GM21737 (cell line): ENCODE measurements at regions not wholly inside any gene's neighbourhood (a gene's known extent, or its start where the extent isn't known, plus 50 kb on each side); places are given as distances from the start of the nearest gene placed in this dataset.
"Not testable (repeated sequence)": the region's sequence is repeated elsewhere in the genome, so short reads cannot be mapped to it uniquely, and the experiment has no call there.

Source experiments
- ATAC-seq: cut with Tn5 transposase; IDR thresholded peaks from one replicate; pipeline ENCODE4 v1.9.1; 2021; ENCODE audit warnings: mild to moderate bottlenecking, moderate library complexity; ENCODE audit not compliant: unreplicated experiment

DNA sequence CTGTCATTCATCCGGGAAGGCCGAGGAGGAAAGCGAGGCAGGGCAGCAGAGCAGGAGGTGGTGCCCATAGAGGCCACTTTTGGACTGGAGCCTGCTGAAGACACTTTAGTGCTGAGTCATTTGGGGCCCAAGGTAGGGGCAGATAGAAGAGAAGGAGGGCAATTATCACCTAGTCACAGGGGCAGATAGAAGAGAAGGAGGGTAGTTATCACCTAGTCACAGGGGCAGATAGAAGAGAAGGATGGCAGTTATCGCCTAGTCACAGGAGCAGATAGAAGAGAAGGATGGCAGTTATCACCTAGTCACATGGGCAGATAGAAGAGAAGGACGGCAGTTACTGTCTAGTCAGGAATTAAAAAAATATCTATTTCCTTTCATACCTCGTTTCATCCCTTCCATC, 1372.6 kb downstream of the FOXD4L5 start:
- ATAC-seq = not testable (repeated sequence)

DNA sequence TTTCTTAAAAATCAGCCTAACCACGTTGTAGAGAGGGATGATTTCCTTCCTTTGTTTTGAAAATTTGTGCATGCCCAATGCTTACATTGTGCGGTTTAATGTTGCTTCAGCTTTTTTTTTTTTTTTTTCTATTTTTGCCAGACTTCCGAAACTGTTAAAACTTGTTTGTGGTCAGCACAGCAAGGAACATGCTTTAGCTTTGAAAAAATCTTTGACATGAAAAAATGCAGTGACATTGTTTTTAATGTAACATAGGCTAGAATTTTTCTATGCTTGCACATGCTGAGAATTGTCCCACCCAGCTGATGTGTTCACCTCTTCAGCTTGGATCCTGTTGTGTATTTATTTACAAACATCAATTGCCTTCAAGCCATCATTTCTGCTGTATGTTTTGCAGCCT, 1375.9 kb downstream of the FOXD4L5 start:
- not testable (repeated sequence) for ATAC-seq

DNA sequence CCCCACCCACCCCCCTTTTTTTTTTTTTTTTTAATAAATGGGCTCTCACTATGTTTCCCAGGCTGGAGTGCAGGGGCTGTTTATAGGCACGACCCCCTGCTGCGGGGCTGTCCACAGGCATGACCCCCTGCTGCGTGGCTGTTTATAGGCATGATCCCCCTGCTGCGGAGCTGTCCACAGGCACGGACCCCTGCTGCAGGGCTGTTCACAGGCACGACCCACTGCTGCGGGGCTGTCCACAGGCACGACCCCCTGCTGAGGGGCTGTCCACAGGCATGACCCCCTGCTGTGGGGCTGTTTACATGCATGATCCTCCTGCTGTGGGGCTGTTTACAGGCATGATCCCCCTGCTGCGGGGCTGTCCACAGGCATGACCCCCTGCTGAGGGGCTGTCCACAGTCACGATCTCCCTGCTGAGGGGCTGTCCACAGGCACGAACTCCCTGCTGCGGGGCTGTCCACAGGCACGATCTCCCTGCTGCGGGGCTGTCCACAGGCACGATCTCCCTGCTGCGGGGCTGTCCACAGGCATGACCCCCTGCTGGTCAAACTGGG, 1385.3 kb downstream of the FOXD4L5 start:
- not testable (repeated sequence) for ATAC-seq

DNA sequence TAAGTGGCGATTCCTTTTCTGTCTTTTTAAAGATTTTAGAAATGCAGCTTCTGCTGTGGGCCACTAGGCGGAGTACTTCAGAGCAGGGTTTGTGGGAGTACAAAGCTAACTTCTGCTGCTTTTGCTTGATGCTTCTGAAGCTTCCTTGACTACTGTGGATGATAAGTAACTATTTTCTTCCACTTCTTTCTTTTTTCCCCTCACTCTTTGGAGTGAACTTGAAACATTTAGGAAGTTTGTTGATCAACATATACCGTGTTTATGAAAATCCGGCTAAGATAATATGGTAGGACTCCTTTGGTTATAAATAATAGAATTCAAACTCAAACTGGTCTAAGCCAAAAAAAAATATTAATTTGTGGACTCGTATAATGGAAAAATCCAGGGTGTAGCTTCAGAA, 1403.6 kb downstream of the FOXD4L5 start:
- not testable (repeated sequence) for ATAC-seq

DNA sequence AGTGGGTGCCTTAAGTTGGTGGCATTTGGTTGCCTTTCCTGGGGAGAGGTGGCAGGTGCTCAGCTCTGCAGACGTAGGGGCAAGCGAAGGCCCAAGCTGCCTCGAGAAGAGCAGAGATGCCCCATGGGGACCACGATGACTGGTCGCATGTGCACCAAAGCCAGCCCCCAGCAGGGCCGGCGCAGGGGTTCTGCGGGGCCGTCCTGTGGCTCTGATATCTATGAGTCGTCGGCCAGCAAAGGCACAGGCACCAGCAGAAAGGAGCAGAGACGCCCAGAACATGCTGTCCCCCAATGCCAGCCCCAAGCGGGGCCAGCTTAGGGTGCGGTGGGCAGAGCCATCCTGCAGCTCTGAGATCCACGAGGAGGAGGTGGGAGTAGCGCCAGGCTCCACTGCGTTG, 1408.6 kb downstream of the FOXD4L5 start:
- ATAC-seq = not testable (repeated sequence)

DNA sequence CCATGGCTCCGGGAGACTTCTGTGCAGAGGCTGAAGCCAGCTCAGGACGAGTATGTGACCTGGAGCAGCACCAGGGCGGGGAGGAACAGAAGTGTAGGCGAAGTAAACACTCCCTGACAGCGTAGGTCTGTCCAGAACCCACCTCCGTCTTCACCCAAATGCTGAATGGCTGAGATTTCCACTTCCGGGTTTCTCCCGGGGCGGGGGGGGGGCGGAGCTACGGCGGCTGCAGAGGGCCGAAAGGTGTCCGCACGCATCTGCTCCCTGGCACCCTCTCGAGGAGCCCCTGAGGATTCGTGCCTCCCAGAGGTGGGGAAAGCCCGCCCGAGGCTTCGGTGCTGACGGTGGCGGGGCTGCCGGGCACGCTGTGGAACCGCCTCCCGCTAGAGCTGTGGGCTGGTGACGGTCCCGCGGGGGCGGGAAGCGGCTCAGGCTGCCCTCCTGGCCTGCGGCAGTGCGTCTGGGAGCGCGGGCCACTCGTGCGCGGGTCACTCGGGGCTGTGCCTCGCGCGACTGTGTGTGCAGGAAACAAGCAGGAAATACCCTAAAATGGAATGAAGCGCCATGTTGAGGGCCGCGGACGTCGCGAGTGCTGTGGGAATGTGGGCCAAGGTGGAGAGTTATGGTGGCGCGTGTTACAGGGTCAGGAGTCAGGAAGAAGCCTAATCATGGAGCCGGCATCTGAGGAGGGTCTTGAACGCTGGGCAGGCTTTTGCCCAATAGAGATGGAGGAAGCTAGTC, 1425.4 kb downstream of the FOXD4L5 start:
- no peak for ATAC-seq

DNA sequence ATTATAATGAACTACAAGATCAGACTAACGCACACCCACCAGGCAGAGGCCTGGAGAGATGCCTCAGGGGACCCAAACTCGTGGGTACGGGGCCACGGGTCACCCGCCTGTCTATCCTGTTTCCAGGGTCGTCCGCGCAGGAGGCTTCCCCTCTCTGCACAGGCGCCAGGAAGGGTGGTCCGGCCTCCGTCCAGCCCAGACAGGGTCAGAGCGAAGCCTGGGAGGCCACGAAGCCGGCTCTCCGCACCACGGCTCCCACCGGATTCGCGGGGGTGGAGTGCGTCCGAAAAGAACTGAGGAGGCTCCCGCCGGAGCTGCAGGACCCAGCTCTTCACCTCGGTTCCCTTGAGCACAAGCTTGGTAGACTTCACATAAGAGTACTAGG, 1425.9 kb downstream of the FOXD4L5 start:
- ATAC-seq = not testable (repeated sequence)

DNA sequence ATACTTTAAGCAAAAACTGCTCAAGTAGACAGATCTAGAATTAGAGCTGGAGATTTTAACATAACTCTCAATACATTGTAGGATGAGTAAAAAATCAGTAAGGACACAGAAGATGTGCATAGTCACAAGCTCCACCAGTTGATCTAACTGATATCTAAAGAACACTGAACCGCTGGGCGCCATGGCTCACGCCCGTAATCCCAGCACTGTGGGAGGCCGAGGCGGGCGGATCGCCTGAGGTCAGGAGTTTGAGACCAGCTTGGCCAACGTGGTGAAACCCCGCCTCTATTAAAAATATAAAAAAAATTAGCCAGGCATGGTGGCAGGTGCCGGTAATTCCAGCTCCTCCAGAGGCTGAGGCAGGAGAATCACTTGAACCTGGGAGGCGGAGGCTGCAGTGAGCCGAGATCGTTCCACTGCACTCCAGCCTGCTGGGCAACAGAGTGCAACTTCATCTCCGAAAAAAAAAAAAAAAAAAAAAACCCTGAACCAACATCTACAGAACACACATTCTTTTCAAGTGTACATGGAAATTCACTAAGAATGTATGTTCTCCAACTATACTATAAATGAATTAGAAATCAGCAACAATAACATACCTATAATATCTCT, 1431.8 kb downstream of the FOXD4L5 start:
- ATAC-seq = not testable (repeated sequence)

DNA sequence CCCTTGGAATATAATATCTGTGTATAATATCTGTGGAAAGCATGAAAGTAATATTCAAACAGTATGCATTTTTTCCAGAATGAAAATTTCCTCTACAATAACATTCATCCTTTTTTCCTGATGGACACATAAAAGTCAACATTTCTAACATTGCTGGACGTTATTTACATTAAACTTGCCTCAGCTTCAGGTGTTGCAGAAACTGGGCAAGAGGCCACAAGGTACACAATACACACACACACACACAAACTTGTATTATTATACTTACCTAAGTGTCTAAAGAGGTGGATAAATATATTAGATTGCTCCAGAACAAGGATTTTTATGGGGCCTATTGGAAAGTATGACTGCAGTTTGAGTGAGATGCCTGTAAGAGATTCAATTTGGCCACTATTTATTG, 1460.2 kb downstream of the FOXD4L5 start:
- not testable (repeated sequence) for ATAC-seq

DNA sequence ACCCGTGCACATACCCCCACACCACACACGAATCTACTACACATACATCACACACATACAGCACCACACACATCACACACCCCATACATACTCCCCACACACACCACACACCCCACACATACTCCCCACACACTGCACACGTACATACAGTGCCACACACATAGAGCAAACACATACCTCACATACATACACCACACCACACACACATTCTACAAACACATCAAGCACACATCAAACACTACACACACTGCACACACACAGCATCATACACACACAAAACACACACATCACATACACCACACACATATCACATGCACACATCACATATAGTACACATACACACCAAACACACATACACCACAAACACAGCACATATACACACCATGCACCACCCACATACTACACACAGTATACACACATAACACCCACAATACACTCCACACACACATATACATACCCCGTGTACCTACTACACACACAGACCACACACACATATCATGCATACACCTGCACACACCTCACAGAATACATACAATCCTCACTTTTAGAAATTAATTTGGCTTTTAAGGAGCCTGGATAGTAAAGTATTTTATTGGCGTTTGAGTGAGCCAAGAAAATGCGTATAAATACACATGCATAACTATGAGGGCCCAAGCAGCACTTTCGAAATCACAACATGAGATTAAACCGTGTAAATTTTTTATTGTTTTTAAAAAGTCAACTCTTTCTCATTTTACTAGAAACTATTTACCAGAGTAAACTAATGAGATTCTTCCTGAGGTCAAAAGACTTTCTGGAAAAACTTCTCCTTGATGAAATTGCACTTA, 1461.4 kb downstream of the FOXD4L5 start:
- ATAC-seq = not testable (repeated sequence)

DNA sequence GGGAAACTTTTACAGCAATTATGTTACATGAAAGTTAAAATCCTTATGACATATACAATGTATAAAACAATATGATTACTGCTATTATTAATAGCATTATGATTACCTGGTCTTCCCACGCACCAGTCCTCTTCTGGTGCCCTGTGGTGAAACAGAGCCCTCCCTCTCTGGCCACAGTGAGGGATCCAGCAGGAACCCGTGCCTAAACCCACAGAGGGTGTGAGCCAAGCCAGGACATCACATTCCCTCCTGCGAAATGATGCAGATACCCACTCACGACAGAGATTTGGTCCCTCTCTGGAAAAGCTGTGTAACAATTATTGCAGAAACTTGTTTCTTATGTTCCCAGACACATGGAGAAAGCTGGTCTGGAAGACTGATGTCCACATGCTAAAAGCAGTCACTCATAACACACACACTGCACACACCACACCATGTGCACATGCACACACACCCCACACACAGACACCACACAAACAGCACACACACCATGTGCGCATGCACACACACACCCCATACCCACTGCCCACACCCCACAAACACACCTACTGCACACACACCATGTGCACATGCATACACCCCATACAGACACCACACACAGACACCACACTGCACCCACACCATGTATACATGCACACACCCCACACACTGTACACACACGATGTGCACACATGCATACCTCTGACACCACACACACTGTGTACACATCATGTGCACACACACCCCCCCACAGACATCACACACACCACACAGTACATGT, 1462.2 kb downstream of the FOXD4L5 start:
- not testable (repeated sequence) for ATAC-seq

DNA sequence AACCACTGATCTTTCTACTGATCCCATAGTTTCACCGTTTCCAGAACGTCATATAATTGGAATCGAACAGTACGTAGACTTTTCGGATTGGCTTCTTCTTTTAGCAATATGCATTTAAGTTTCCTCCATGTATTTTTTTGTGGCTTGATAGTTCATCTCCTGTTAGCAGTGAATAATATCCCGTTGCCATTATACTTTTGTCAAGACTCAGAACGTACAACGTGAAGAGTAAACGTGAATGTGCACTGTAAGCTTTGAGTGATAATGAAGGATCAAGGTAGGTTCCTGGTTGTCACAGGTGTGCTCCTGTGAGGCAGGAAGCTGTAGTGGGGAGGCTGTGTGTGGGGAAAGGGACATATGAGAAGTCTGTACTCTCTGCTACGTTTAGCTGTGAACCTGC, 1463.7 kb downstream of the FOXD4L5 start:
- ATAC-seq = not testable (repeated sequence)

DNA sequence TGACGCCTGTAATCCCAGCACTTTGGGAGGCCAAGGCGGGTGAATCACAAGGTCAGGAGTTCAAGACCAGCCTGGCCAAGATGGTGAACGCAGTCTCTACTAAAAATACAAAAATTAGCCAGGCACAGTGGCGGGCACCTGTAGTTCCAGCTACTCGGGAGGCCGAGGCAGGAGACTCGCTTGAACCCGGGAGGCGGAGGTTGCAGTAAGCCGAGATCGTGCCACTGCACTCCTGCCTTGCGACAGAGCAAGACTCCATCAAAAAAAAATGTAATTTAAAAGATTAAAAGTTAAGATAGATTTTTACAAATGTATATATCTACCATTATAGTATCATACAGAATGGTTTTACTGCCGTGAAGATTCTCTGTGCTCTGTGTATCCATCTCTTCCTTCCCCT, 1464.1 kb downstream of the FOXD4L5 start:
- not testable (repeated sequence) for ATAC-seq

DNA sequence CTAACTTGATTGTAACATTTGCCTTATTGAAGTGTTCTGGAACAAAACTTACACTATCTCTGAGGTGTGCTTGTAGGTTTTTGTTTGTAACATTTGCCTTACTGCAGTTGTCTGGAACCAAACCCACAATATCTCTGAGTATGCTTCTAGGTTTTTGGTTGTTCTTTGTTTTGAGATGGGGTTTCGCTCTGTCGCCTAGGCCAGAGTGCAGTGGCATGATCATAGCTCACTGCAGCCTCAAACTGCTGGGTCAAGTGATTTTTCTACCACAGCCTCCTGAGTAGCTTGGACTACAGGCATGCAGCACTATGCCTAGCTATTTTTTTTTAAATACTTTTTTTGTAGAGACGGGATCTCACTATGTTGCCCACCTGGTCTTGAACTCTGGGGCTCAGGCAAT, 1464.6 kb downstream of the FOXD4L5 start:
- not testable (repeated sequence) for ATAC-seq

DNA sequence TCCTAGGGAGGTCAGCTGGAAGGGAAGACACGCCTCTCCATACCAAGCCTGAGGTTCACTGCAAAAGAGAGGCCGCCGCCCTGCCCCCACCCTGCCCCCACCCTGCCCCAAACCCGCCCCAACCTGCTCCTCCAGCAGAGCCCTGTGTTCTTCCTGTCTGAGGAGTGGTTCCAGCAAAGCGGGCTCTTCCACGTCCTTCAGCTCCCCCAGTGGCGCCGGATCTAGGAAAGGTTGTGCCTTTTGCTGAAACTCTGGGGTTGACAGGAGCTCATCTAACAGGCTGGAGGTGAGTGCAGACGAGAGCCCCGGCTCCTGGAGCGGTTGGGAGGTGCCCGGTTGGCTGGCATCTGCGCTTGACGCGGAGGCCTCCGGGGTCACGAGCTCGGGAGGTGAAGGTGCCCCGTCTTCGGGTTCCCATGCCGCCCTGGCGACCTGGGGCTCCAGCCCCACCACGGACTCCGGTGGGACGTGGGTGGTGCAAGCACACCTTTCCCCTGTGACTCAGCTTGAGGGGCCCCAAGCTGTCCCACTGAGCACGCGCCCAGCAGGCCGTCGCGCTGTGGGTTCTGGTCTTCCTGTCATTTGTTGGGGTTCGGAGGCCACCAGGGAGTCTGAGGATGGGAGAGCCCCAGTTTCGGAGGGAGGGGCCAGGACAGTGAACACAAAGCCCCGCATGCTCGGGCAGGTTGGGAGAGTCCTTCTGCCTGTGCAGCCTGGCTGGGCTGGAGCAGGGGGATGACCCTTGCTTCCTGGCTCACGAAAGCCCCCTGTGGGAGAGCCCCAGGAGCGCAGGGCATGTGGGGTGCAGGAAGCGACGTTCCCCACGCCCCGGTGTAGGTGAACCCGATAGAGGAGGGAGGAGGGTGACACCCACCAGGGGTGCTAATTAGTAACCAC, 1467.1 kb downstream of the FOXD4L5 start:
- peak; percentile 57 for ATAC-seq

DNA sequence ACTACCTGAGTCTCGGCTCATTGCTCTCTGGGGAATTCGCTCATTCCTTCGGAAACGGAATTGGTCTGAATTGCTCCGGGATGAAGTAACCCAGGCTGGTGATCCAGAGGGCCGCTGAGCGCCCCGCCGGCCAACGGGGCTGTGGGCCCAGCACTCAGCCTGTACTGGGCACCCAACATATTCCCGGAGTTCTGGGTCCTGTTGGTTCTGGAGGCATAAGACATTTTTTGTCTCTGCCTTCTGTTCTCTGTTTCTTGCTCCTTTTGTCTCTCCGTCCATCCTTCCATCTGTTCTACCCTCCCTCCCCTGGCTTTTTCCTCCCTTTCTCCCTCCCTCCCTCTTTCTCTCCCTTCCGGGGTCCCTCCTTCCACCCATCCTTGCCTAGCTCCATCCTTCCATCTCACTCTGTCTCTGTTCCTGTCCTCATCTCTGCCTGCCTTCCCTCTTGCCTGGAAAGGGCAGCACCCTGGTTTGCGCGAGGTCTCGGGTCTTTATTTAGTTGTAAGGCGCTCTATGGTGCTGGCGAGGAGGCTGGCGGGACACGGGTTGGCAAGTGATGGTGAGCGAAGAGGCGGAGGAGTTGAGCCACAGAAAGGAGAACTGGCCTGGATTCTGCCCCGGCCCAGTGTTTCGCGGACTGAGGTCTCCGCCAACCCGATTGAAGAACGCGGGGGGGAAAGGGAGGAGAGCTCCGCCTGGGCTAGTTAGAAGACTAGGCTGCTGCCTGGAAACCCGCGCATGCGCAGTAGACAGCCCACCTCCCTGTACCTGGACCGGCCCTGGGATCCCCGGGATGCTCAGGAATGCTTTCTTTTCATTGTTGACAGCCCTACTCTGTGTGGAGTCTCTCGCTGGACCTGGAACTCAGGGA, 1468.0 kb downstream of the FOXD4L5 start:
- peak; percentile 68 for ATAC-seq

DNA sequence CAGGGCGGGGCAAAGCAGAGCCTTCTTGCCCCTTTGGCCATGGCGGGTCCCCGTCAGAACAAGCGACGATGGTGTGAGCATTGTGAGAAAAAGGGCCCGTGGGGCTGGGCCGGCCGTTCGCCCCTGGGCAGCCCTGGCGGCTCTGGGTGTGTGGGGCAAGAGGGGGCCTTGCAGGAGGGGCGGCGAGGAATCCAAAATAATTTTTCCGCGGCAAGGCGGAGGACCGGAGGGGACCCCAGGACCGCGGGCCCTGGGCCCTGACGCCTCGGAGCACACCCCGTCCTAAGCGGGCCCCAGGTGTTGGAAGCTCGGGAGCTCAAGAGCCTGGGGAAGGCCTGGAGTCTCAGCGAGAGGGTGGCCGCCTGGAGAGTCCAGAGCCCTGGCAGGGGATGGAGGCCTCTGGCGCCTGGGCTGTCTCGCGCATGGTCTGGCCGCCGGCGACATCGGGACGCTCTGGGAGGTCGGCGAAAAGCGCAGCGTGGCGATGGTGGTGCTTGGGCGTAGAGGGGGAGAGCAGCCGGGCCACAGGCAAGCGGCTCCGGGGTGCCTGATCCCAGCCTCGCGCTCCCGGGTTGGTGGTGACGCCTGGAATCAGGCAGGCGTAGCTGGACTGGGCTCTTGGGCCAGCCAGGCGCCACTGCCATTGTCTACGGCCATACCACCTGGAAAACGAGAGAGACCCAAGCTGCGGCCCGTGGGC, 1469.9 kb downstream of the FOXD4L5 start:
- not testable (repeated sequence) for ATAC-seq
